Transverse colon (tissue), 4 donors: ENCODE measurements at regions not wholly inside any gene's neighbourhood (a gene's known extent, or its start where the extent isn't known, plus 50 kb on each side); places are given as distances from the start of the nearest gene placed in this dataset.

ENCODE experiments used
- DNase-seq: peaks from one replicate; pipeline ENCODE4 v3.0.0-alpha.2; 2019
- H3K27ac ChIP-seq, 4 donors: fragments of 200-600 bp; sonication (generic); 2 replicates each; pipeline ENCODE4 v1.5.1; 2016 to 2018; ENCODE audit warnings: inconsistent platforms in 4 of 4
- H3K27me3 ChIP-seq: fragments of 200-600 bp; sonication (generic); 2 replicates; pipeline ENCODE4 v1.5.1; 2017; ENCODE audit warnings: inconsistent platforms
- H3K36me3 ChIP-seq, 4 donors: fragments of 200-600 bp; sonication (generic); 2 replicates each; pipeline ENCODE4 v1.5.1; 2017 to 2019; ENCODE audit warnings: inconsistent platforms in 4 of 4
- H3K4me1 ChIP-seq, 4 donors: fragments of 200-600 bp; sonication (generic); 2 replicates each; pipeline ENCODE4 v1.5.1; 2017 to 2020; ENCODE audit warnings: inconsistent platforms in 4 of 4
- H3K4me3 ChIP-seq, 4 donors: fragments of 200-600 bp; sonication (generic); 1 replicate in 1 of 4; 2 replicates in 3 of 4; pipeline versions ENCODE4 v1.5.1 to v1.6.1; 2017 to 2019; ENCODE audit warnings: inconsistent platforms in 4 of 4
- H3K9me3 ChIP-seq, 2 donors: fragments of 200-600 bp; sonication (generic); 2 replicates each; pipeline ENCODE4 v1.5.1; 2017 to 2019; ENCODE audit warnings: inconsistent platforms in 2 of 2
- EP300 ChIP-seq: sonication (generic); formaldehyde crosslinking; IDR thresholded peaks from one replicate; pipeline ENCODE4 v1.6.1; 2017; ENCODE audit warnings: antibody characterized with exemption, low read depth
- POLR2A ChIP-seq: fragments of 450-650 bp; IDR thresholded peaks from one replicate; pipeline ENCODE4 v1.6.1; 2016; ENCODE audit warnings: antibody characterized with exemption, mild to moderate bottlenecking, moderate library complexity
- POLR2AphosphoS5 ChIP-seq, 3 donors: sonication (generic); formaldehyde crosslinking; IDR thresholded peaks; one replicate each; pipeline ENCODE4 v1.6.1; 2016; ENCODE audit warnings: antibody characterized with exemption in 3 of 3
- WGBS, 2 donors: methylation state at CpG; one replicate each; pipeline ENCODE4 v1.1.5; 2018; ENCODE audit warnings: low coverage in 1 of 2; 5-methylcytosine and 5-hydroxymethylcytosine counted together
- in situ Hi-C, 4 donors: fragments of 200-750 bp; cut with MboI; loops; one replicate each; pipeline versions ENCODE4 v1.15.0 to v1.15.1; 2017; ENCODE audit warnings: low sequenced_read_pairs in 3 of 4, low pct_ligation_motif_present in 1 of 4, low pct_unique_long_range_greater_than_20kb in 1 of 4
- intact Hi-C: fragments of 100-400 bp; cut with DNase I; formaldehyde crosslinking; loops from one replicate; pipeline ENCODE4 v1.15.1; 2023; ENCODE audit warnings: low total_unique reads
- TF ChIP-seq, protein P1 (sequence below), 5 experiments: fragments of 200-600 bp in 3 of 5; fragments of 450-650 bp in 2 of 5; sonication (generic) in 3 of 5; IDR thresholded peaks; 1 replicate in 2 of 5; 2 replicates in 3 of 5; pipeline ENCODE4 v1.5.1; 2016 to 2017; ENCODE audit warnings: antibody characterized with exemption in 5 of 5, inconsistent platforms in 3 of 5, mild to moderate bottlenecking in 2 of 5, moderate library complexity in 1 of 5

DNA sequence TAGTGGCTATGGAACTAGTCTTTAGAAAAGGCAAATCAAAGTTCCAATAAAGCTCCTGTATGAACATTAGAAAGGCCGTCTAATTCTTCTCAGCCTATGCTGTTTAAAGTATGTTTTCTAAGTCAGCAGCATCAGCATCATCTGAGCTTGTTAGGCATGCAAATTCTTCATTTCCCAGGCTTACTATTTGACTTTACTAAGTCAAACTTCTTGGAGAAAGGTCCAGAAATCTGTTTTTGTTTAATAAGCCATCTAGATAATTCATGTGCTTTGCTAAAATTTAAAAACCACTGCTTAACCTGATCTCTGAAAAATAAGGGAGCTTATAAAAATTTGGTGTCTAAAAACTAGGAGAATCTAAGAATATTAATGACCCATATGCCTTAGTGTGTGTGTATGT is 200.2 kb upstream of the SGCD start:
- Histone ChIP-seq H3K9me3 (no peaks in the 10 kb centered on the region), H3K4me3 (no peak overlapping the region), H3K27ac (no peak overlapping the region), H3K4me1 (no peaks in the 10 kb centered on the region), H3K36me3 (no peaks in the 10 kb centered on the region), H3K27me3 (no peaks in the 10 kb centered on the region)
- intact Hi-C loops, result no loop called here
- 57 to 73% methylated on average over 1 of the region's 1 CpG for WGBS, 2 donors
- no peak for DNase-seq
- in situ Hi-C loops, result no loop called here
- TF ChIP-seq, protein P1, sequence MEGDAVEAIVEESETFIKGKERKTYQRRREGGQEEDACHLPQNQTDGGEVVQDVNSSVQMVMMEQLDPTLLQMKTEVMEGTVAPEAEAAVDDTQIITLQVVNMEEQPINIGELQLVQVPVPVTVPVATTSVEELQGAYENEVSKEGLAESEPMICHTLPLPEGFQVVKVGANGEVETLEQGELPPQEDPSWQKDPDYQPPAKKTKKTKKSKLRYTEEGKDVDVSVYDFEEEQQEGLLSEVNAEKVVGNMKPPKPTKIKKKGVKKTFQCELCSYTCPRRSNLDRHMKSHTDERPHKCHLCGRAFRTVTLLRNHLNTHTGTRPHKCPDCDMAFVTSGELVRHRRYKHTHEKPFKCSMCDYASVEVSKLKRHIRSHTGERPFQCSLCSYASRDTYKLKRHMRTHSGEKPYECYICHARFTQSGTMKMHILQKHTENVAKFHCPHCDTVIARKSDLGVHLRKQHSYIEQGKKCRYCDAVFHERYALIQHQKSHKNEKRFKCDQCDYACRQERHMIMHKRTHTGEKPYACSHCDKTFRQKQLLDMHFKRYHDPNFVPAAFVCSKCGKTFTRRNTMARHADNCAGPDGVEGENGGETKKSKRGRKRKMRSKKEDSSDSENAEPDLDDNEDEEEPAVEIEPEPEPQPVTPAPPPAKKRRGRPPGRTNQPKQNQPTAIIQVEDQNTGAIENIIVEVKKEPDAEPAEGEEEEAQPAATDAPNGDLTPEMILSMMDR (IDR thresholded peaks at IDR 0.05), result no peak
- TF ChIP-seq EP300 (no peak), POLR2A (no peak), POLR2AphosphoS5 (IDR thresholded peaks at IDR 0.05) (no peak)

GRCh38 chr5:156128026-156128425 is 198.9 kb upstream of the SGCD start:
- TF ChIP-seq POLR2AphosphoS5 (IDR thresholded peaks at IDR 0.05), result no peak
- no peak for TF ChIP-seq EP300
- TF ChIP-seq, protein P1 (IDR thresholded peaks at IDR 0.05), result no peak
- TF ChIP-seq POLR2A, result no peak
- no peaks in the 10 kb centered on the region for H3K4me1 ChIP-seq
- whole genome bisulfite sequencing, 2 donors, result 69 to 71% methylated on average over 2 of the region's 2 CpGs
- no peak overlapping the region for H3K4me3 ChIP-seq
- in situ Hi-C loops, result no loop called here
- no peaks in the 10 kb centered on the region for H3K36me3 ChIP-seq
- intact Hi-C loops, result no loop called here
- H3K27ac ChIP-seq, result no peak overlapping the region
- no peak for DNase-seq
- H3K27me3 ChIP-seq, result no peaks in the 10 kb centered on the region
- no peaks in the 10 kb centered on the region for H3K9me3 ChIP-seq

GRCh38 chr5:156134216-156134615 is 192.7 kb upstream of the SGCD start:
- in situ Hi-C loops (no loop called here), intact Hi-C loops (no loop called here)
- Histone ChIP-seq H3K4me3 (no peak overlapping the region), H3K27ac (no peak overlapping the region), H3K4me1 (no peaks in the 10 kb centered on the region), H3K36me3 (no peaks in the 10 kb centered on the region), H3K27me3 (no peaks in the 10 kb centered on the region), H3K9me3 (no peaks in the 10 kb centered on the region)
- TF ChIP-seq POLR2A (no peak), EP300 (no peak), POLR2AphosphoS5 (IDR thresholded peaks at IDR 0.05) (no peak)
- TF ChIP-seq, protein P1 (IDR thresholded peaks at IDR 0.05), result no peak
- no peak for DNase-seq
- 80 to 97% methylated on average over 1 to 3 of the region's 3 CpGs for WGBS, 2 donors

DNA sequence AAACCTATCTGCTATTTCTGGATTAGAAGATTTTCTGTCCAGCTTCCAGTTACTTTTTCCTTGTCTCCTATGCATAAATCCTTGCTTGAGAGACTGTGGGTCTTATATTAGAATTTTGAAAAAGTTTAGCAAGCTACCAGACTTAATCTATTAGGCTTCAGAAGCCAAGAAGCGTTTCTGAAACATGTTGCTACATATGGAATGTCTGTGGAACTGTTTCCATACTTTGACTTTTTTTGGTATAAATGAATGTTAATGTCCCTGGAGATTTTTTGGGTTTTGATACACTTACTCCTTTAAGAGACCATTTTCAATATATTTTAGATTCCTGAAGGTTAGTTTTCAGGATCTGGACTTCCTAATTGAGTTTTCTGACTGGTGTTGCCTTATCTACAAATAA is 191.4 kb upstream of the SGCD start:
- H3K4me1 ChIP-seq, result no peaks in the 10 kb centered on the region
- H3K9me3 ChIP-seq, result no peaks in the 10 kb centered on the region
- H3K27ac ChIP-seq, result no peak overlapping the region
- TF ChIP-seq EP300, result no peak
- no peak for TF ChIP-seq POLR2A
- no peak for TF ChIP-seq POLR2AphosphoS5 (IDR thresholded peaks at IDR 0.05)
- TF ChIP-seq, protein P1 (IDR thresholded peaks at IDR 0.05), result no peak
- DNase-seq, result no peak
- H3K27me3 ChIP-seq, result no peaks in the 10 kb centered on the region
- in situ Hi-C loops, result no loop called here
- WGBS, 2 donors, result 50 to 55% methylated on average over 1 of the region's 1 CpG
- H3K36me3 ChIP-seq, result no peaks in the 10 kb centered on the region
- no peak overlapping the region for H3K4me3 ChIP-seq
- intact Hi-C loops, result no loop called here
